SIG-M5 treated with dmso at 0.1 percent for 504 hours (cell line): ENCODE measurements at regions not wholly inside any gene's neighbourhood (a gene's known extent, or its start where the extent isn't known, plus 50 kb on each side); places are given as distances from the start of the nearest gene placed in this dataset.
A peak's percentile ranks its signal among the peaks of the same experiment; 100 is the strongest.

Experiments
- DNase-seq: peaks from one replicate; lab custom pipeline; 2025; ENCODE audit not compliant: unreplicated experiment; lab: John Stamatoyannopoulos, UW

- peak; percentile 6 for DNase-seq
Observed at GRCh38 chr13:85896516-85897450, 97.6 kb upstream of the SLITRK6 start.

DNA sequence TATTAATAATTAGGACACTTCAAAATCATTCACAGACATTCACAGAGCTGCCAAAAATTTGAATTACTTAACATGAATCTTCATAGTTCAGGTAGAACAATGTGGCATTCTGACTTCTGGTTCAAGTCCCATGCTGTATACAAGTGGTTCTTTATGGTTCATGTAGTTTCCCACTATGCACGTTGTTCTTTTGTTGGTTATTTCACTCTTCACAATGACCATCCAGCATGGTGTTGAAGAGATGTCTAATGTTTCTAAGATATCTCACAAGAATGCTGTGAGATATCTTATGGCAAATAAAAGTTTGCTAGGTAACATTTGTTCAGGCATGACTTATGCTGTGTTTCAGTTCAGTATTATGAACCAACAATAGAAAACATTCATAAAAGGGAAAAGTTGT is 88.2 kb upstream of the SLITRK6 start:
- DNase-seq = no peak

DNA sequence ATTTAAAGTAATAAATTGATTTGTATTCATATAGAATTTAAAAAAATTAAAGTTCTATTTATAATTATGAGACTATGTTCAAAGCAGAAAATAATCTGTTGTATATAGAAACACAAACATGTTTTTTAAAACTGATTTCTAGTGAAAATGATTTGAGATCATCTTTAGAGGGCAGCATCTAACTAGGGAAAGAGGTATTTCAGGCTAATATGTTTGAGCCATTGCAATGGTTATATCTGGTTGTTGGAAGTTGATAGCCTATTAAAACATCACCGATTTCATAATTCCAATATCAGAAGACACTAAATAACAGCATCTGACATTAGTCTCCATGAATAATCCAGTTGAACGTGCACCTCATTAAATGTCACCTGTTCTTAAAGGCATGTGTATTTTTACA is 79.8 kb upstream of the SLITRK6 start:
- no peak for DNase-seq

- DNase-seq = peak; percentile 42
Observed at GRCh38 chr13:85864963-85865530, 65.8 kb upstream of the SLITRK6 start.

GRCh38 chr13:85853901-85854663 is 54.9 kb upstream of the SLITRK6 start:
- DNase-seq = no peak

DNA sequence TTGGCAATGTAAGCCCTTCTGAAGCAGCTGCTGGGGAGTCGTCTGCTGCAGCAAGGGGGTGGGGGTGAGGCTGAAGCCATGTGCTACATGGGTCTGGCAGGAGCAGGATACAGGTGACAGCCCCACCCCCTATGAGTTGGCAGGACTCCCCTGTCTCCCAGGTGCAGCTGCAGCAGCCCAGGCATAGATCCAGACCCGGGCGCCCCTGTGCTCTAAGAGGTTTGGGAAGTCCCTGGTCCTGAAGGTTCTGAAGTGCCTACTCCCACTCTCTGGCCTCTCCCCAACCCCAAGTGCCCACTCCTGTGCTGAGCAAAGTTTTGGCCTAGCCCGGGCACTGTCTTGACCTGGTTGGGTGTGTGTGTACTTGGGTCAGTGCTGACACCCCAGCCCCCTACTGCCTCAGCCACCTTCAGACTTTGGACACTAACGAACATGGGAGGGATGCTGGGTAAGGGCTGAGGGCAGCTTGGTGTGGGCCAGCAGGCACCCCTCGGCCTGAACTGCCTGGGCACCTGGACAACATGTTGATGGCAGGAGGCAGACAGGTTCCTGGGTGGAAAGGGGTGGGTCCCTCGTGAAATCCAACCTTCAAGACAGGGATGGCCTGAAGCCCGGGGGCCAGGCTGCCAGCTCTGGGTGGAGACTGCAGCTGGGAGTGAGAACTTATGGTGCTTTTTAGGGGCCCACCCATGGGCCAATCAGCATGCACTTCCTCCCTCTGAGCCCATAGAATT is 54.1 kb upstream of the SLITRK6 start:
- DNase-seq = no peak
